Suprapubic skin (tissue), 4 donors: ENCODE measurements at regions not wholly inside any gene's neighbourhood (a gene's known extent, or its start where the extent isn't known, plus 50 kb on each side); places are given as distances from the start of the nearest gene placed in this dataset.
"Not testable (repeated sequence)": the region's sequence is repeated elsewhere in the genome, so short reads cannot be mapped to it uniquely, and the experiment has no call there.

Source experiments
- DNase-seq, 2 donors: peaks; one replicate each; pipeline ENCODE4 v3.0.0-alpha.2; 2019; ENCODE audit warnings: low spot score in 2 of 2
- H3K27ac ChIP-seq: fragments of 200-600 bp; sonication (generic); one replicate; pipeline ENCODE4 v1.5.1; 2019
- H3K27me3 ChIP-seq: fragments of 200-600 bp; sonication (generic); one replicate; pipeline ENCODE4 v1.5.1; 2019
- H3K36me3 ChIP-seq: fragments of 200-600 bp; sonication (generic); one replicate; pipeline ENCODE4 v1.5.1; 2019
- H3K4me1 ChIP-seq: fragments of 200-600 bp; sonication (generic); one replicate; pipeline ENCODE4 v1.5.1; 2019
- H3K4me3 ChIP-seq: fragments of 200-600 bp; sonication (generic); one replicate; pipeline ENCODE4 v1.5.1; 2019; ENCODE audit warnings: mild to moderate bottlenecking
- H3K9me3 ChIP-seq: fragments of 200-600 bp; sonication (generic); one replicate; pipeline ENCODE4 v1.5.1; 2019
- CTCF ChIP-seq, 2 donors: fragments of 200-600 bp in 1 of 2; fragments of 450-650 bp in 1 of 2; sonication (generic) in 1 of 2; IDR thresholded peaks; one replicate each; pipeline ENCODE4 v1.5.1; 2016 to 2019; ENCODE audit warnings: antibody characterized with exemption in 2 of 2, mild to moderate bottlenecking in 1 of 2, moderate library complexity in 1 of 2
- EP300 ChIP-seq: sonication (generic); formaldehyde crosslinking; IDR thresholded peaks from one replicate; pipeline ENCODE4 v1.6.1; 2017; ENCODE audit warnings: antibody characterized with exemption
- POLR2A ChIP-seq, 2 donors: fragments of 450-650 bp; IDR thresholded peaks; one replicate each; pipeline ENCODE4 v1.6.1; 2017; ENCODE audit warnings: antibody characterized with exemption in 2 of 2, mild to moderate bottlenecking in 2 of 2, moderate library complexity in 2 of 2
- POLR2AphosphoS5 ChIP-seq, 3 donors: sonication (generic); formaldehyde crosslinking; IDR thresholded peaks; one replicate each; pipeline ENCODE4 v1.6.1; 2017; ENCODE audit warnings: antibody characterized with exemption in 3 of 3
- WGBS: methylation state at CpG from one replicate; pipeline ENCODE4 v1.1.5; 2018; 5-methylcytosine and 5-hydroxymethylcytosine counted together

GRCh38 chr11:103811870-103812455 lies 224.5 kb upstream of the DDI1 start:
- 44% methylated on average over 2 of the region's 3 CpGs for WGBS
- Histone ChIP-seq H3K27me3 (no peaks in the 10 kb centered on the region), H3K4me1 (no peaks in the 10 kb centered on the region), H3K27ac (no peak overlapping the region), H3K36me3 (no peaks in the 10 kb centered on the region), H3K9me3 (no peaks in the 10 kb centered on the region), H3K4me3 (no peak overlapping the region)
- no peak for TF ChIP-seq CTCF (IDR thresholded peaks at IDR 0.05)
- TF ChIP-seq POLR2A (IDR thresholded peaks at IDR 0.05): no peak
- no peak for TF ChIP-seq EP300
- TF ChIP-seq POLR2AphosphoS5 (IDR thresholded peaks at IDR 0.05): no peak
- DNase-seq: no peak

- Histone ChIP-seq H3K4me3 (no peak overlapping the region), H3K4me1 (no peaks in the 10 kb centered on the region), H3K27ac (no peak overlapping the region), H3K9me3 (no peaks in the 10 kb centered on the region), H3K27me3 (no peaks in the 10 kb centered on the region), H3K36me3 (no peaks in the 10 kb centered on the region)
- no peak for TF ChIP-seq POLR2AphosphoS5 (IDR thresholded peaks at IDR 0.05)
- TF ChIP-seq EP300: no peak
- TF ChIP-seq POLR2A (IDR thresholded peaks at IDR 0.05): no peak
- no peak for TF ChIP-seq CTCF (IDR thresholded peaks at IDR 0.05)
- 74% methylated on average over 3 of the region's 3 CpGs for WGBS
- DNase-seq: no peak
Observed at GRCh38 chr11:103812680-103813079, 223.8 kb upstream of the DDI1 start.

GRCh38 chr11:103820345-103820744 lies 216.1 kb upstream of the DDI1 start:
- not testable (repeated sequence) for H3K27me3 ChIP-seq, H3K27ac ChIP-seq, H3K4me1 ChIP-seq, H3K4me3 ChIP-seq, H3K9me3 ChIP-seq, H3K36me3 ChIP-seq, DNase-seq
- WGBS: 82% methylated on average over 8 of the region's 8 CpGs

- 71% methylated on average over 1 of the region's 1 CpG for WGBS
- no peaks in the 10 kb centered on the region for H3K4me1 ChIP-seq
- no peaks in the 10 kb centered on the region for H3K36me3 ChIP-seq
- H3K9me3 ChIP-seq: no peaks in the 10 kb centered on the region
- H3K27ac ChIP-seq: no peak overlapping the region
- H3K27me3 ChIP-seq: no peaks in the 10 kb centered on the region
- DNase-seq: no peak
- H3K4me3 ChIP-seq: no peak overlapping the region
- TF ChIP-seq POLR2A (IDR thresholded peaks at IDR 0.05) (no peak), EP300 (no peak), POLR2AphosphoS5 (IDR thresholded peaks at IDR 0.05) (no peak), CTCF (IDR thresholded peaks at IDR 0.05) (no peak)
Observed at GRCh38 chr11:103824116-103824515, 212.3 kb upstream of the DDI1 start.

- no peak overlapping the region for H3K4me3 ChIP-seq
- H3K27ac ChIP-seq: no peak overlapping the region
- DNase-seq: no peak
- no peaks in the 10 kb centered on the region for H3K27me3 ChIP-seq
- H3K4me1 ChIP-seq: no peaks in the 10 kb centered on the region
- TF ChIP-seq EP300 (no peak), CTCF (IDR thresholded peaks at IDR 0.05) (no peak), POLR2A (IDR thresholded peaks at IDR 0.05) (no peak), POLR2AphosphoS5 (IDR thresholded peaks at IDR 0.05) (no peak)
- WGBS: 88% methylated on average over 2 of the region's 2 CpGs
- no peaks in the 10 kb centered on the region for H3K9me3 ChIP-seq
- H3K36me3 ChIP-seq: no peaks in the 10 kb centered on the region
Observed at GRCh38 chr11:103825469-103825868, 211.0 kb upstream of the DDI1 start.

GRCh38 chr11:103826856-103827255 lies 209.6 kb upstream of the DDI1 start:
- no peak for DNase-seq
- H3K4me3 ChIP-seq: no peak overlapping the region
- H3K27ac ChIP-seq: no peak overlapping the region
- H3K9me3 ChIP-seq: peaks cover 1% of the 10 kb centered on the region
- 50% methylated on average over 1 of the region's 1 CpG for WGBS
- no peaks in the 10 kb centered on the region for H3K36me3 ChIP-seq
- TF ChIP-seq CTCF (IDR thresholded peaks at IDR 0.05): no peak
- TF ChIP-seq EP300: no peak
- TF ChIP-seq POLR2A (IDR thresholded peaks at IDR 0.05): no peak
- no peak for TF ChIP-seq POLR2AphosphoS5 (IDR thresholded peaks at IDR 0.05)
- H3K4me1 ChIP-seq: no peaks in the 10 kb centered on the region
- H3K27me3 ChIP-seq: no peaks in the 10 kb centered on the region
